BE2C (cell line): ENCODE measurements at regions not wholly inside any gene's neighbourhood (a gene's known extent, or its start where the extent isn't known, plus 50 kb on each side); places are given as distances from the start of the nearest gene placed in this dataset.
"Not testable (repeated sequence)": the region's sequence is repeated elsewhere in the genome, so short reads cannot be mapped to it uniquely, and the experiment has no call there.

Experiments used
- DNase-seq: peaks from one replicate; pipeline ENCODE4 v3.0.0-alpha.2; 2020
- H3K27me3 ChIP-seq: fragments of 250-450 bp; sonication (Bioruptor Pico); 2 replicates; pipeline ENCODE4 v1.5.1; 2020; ENCODE audit warnings: mild to moderate bottlenecking
- H3K36me3 ChIP-seq: fragments of 250-450 bp; sonication (Bioruptor Pico); 2 replicates; pipeline ENCODE4 v1.5.1; 2020; ENCODE audit warnings: mild to moderate bottlenecking
- H3K4me1 ChIP-seq: fragments of 250-450 bp; sonication (Bioruptor Pico); 2 replicates; pipeline ENCODE4 v1.5.1; 2020
- H3K4me3 ChIP-seq: 2 replicates; pipeline ENCODE4 v1.5.1; 2011; ENCODE audit warnings: low read depth, low read length
- H3K9me3 ChIP-seq: fragments of 250-450 bp; sonication (Bioruptor Pico); 2 replicates; pipeline ENCODE4 v1.5.1; 2020
- TF ChIP-seq, protein P1 (sequence below): IDR thresholded peaks from 2 replicates; pipeline ENCODE4 v1.5.1; 2012; ENCODE audit warnings: mild to moderate bottlenecking, low read depth, low read length

DNA sequence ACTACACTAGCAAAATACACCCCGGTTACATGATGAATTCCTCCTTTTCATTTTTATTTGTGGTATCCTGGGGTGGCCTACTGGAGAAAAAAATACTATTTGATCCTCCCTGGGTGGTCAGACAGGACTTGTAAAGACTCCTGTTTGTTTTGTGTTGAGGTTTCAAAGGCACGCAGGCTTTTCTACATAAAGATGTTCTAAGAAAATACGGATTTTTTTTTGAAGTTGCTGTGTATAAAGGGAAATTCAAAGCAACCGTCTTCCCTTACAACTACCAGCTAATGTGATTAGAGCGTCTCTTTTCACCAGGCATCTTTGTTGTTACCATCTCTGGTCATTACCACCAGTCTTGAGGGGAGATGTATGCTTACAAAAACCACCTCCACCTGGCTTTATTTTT is 187.1 kb downstream of the SOX4 start:
- no peaks in the 10 kb centered on the region for H3K9me3 ChIP-seq
- peaks cover 6% of the 10 kb centered on the region; the same call in 1 of the 2 replicates for H3K4me1 ChIP-seq
- no peak for DNase-seq
- no peak overlapping the region for H3K4me3 ChIP-seq
- no peaks in the 10 kb centered on the region for H3K27me3 ChIP-seq
- H3K36me3 ChIP-seq, result no peaks in the 10 kb centered on the region
- TF ChIP-seq, protein P1, sequence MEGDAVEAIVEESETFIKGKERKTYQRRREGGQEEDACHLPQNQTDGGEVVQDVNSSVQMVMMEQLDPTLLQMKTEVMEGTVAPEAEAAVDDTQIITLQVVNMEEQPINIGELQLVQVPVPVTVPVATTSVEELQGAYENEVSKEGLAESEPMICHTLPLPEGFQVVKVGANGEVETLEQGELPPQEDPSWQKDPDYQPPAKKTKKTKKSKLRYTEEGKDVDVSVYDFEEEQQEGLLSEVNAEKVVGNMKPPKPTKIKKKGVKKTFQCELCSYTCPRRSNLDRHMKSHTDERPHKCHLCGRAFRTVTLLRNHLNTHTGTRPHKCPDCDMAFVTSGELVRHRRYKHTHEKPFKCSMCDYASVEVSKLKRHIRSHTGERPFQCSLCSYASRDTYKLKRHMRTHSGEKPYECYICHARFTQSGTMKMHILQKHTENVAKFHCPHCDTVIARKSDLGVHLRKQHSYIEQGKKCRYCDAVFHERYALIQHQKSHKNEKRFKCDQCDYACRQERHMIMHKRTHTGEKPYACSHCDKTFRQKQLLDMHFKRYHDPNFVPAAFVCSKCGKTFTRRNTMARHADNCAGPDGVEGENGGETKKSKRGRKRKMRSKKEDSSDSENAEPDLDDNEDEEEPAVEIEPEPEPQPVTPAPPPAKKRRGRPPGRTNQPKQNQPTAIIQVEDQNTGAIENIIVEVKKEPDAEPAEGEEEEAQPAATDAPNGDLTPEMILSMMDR, result no peak

DNA sequence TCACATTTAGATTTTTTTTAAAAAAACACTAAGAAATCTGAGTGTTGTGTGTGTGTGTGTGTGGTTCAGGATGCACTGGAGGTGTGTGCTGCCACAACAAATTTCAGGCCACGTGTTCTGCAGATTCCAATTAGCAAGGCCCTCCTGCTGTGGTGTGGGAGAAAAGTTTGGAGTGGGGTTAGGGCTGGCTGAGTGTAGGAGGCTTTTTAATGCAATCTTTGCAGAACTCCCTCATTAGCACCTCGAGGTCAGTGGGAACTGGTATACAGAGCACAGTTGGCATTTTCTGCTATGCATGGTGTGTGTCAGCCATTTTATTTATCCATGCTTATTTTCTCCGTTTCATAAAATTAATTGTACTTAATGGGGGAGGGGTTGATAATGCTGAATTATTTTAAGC is 187.6 kb downstream of the SOX4 start:
- H3K27me3 ChIP-seq, result no peaks in the 10 kb centered on the region
- TF ChIP-seq, protein P1, result no peak
- no peak for DNase-seq
- H3K4me1 ChIP-seq, result peaks cover 6% of the 10 kb centered on the region; the same call in 1 of the 2 replicates
- H3K4me3 ChIP-seq, result no peak overlapping the region
- no peaks in the 10 kb centered on the region for H3K9me3 ChIP-seq
- no peaks in the 10 kb centered on the region for H3K36me3 ChIP-seq

DNA sequence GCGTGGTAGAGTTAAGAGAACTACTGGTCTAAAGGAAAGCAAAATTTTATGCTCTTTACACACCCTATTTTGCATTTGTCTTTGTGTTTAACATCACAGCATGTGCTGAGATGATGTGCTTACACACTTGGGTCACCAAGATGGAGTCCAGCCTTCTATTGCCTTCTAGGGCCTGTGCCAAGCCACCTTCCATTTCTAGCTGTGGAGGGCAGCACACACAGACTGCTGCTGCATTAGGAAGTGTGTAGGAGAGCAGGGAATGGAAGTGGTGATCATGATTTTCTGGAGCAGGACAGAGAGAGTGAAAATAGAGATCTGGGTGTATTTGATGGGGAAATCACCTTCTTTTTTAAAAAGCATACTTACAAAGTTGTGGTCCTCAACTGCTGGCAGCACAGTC is 191.6 kb downstream of the SOX4 start:
- Histone ChIP-seq H3K27me3 (no peaks in the 10 kb centered on the region), H3K36me3 (no peaks in the 10 kb centered on the region), H3K4me1 (peaks cover 6% of the 10 kb centered on the region; the same call in 1 of the 2 replicates), H3K4me3 (no peak overlapping the region), H3K9me3 (no peaks in the 10 kb centered on the region)
- TF ChIP-seq, protein P1, result no peak
- DNase-seq, result no peak

DNA sequence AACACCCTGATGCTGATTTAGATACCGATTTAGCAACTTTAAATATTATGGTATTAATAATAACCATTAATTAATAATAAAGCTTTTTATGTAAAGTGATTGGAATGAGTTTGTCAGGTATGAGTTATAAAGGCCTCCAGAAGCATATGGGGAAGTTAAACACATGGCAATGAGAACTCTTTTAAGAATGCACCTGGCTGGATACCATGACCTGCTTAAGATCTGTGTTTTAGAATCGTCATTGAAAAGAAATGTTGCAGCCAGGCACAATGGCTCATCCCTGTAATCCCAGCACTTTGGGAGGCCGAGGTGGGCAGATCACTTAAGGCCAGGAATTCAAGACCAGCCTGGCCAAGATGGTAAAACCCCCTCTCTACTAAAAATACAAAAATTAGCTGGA is 197.5 kb downstream of the SOX4 start:
- Histone ChIP-seq H3K27me3 (no peaks in the 10 kb centered on the region), H3K9me3 (no peaks in the 10 kb centered on the region), H3K36me3 (no peaks in the 10 kb centered on the region), H3K4me1 (no peaks in the 10 kb centered on the region), H3K4me3 (no peak overlapping the region)
- TF ChIP-seq, protein P1, result no peak
- no peak for DNase-seq

DNA sequence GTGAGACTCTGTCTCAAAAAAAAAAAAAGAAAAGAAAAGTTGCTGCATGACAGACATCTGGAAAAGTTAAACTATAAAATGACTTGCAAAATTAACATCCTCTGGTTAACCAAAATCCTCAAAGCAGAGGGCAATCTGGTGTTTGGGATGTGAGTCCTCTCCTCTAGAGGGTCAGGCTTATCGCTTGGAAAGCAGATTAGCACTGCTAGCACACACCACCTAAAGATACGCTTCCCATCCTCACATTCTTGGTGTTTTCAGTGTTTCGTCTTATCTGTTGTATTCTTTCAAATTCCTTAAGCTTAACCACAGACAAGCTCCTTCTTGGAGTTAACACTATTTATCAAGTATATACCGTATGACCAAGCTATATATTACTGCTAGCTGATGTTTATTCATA is 198.0 kb downstream of the SOX4 start:
- no peaks in the 10 kb centered on the region for H3K9me3 ChIP-seq
- no peaks in the 10 kb centered on the region for H3K36me3 ChIP-seq
- DNase-seq, result no peak
- no peak overlapping the region for H3K4me3 ChIP-seq
- H3K27me3 ChIP-seq, result no peaks in the 10 kb centered on the region
- no peaks in the 10 kb centered on the region for H3K4me1 ChIP-seq
- TF ChIP-seq, protein P1, result no peak

DNA sequence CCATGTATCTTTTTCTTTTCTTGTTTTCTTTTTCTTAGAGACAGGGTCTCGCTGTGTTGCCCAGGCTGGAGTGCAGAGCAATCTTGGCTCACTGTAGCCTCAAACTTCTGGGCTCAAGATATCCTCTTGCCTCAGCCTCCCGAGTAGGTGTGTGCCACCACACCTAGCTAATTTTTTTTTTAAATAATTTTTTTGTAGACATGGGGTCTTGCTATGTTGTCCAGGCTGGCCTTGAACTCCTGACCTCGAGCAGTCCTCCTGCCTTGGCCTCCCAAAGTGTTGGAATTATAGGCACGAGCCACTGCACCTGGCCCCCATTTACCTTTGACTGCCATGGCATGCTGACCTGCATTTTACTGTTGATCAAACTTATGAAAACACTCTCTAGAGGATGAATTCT is 198.6 kb downstream of the SOX4 start:
- TF ChIP-seq, protein P1, result no peak
- H3K4me3 ChIP-seq, result no peak overlapping the region

DNA sequence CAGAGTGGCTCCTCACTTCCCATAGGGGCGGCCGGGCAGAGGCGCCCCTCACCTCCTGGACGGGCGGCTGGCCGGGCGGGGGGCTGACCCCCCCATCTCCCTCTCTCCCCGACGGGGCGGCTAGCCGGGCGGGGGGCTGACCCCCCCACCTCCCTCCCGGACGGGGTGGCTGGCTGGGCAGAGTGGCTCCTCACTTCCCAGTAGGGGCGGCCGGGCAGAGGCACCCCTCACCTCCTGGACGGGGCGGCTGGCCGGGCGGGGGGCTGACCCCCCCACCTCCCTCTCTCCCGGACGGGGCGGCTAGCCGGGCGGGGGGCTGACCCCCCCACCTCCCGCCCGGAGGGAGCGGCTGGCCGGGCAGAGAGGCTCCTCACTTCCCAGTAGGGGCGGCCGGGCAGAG is 203.4 kb downstream of the SOX4 start:
- not testable (repeated sequence) for H3K9me3 ChIP-seq, DNase-seq, H3K27me3 ChIP-seq, H3K4me3 ChIP-seq, H3K36me3 ChIP-seq, H3K4me1 ChIP-seq

More for the DNA sequence above, 198.6 kb downstream of the SOX4 start:
- H3K9me3 ChIP-seq, result no peaks in the 10 kb centered on the region
- no peaks in the 10 kb centered on the region for H3K36me3 ChIP-seq
- H3K27me3 ChIP-seq, result no peaks in the 10 kb centered on the region
- no peak for DNase-seq
- H3K4me1 ChIP-seq, result no peaks in the 10 kb centered on the region
